ENCODE measurements at regions not wholly inside any gene's neighbourhood (a gene's known extent, or its start where the extent isn't known, plus 50 kb on each side); places are given as distances from the start of the nearest gene placed in this dataset.

DNA sequence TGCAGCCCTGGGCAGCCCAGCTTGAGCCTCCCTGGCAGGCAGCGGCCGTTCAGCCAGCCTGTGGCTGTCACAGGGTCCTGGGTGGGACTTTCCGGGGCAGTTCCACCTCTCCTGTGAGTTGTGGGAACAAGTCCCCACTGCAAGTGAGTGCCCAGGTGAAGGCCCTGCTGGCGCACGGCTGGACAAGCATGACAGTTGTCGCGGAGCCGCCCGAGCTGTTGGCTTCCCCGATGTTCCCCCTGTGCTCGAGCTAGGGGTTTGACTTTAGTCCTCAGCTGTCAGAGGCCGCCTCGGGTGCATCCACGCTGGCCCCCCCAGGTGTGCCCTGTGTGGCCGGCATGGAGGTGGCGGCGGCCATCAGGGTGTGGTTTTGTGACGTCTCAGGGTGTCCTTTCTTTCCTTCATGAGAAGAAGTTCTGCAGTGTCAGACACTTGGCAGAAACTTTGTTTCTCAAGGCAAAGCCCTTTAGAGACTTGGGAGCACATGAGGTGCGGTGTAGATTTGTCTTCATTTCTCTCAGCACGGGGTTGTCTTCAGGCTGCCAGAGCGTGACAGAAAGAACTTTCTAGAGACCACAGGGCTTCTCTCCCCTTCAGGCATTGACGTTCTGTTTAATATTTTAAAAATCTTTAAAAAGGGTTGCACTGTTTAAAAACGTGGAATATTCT is 69.4 kb upstream of the HGFAC start:
- TF ChIP-seq, protein P1, sequence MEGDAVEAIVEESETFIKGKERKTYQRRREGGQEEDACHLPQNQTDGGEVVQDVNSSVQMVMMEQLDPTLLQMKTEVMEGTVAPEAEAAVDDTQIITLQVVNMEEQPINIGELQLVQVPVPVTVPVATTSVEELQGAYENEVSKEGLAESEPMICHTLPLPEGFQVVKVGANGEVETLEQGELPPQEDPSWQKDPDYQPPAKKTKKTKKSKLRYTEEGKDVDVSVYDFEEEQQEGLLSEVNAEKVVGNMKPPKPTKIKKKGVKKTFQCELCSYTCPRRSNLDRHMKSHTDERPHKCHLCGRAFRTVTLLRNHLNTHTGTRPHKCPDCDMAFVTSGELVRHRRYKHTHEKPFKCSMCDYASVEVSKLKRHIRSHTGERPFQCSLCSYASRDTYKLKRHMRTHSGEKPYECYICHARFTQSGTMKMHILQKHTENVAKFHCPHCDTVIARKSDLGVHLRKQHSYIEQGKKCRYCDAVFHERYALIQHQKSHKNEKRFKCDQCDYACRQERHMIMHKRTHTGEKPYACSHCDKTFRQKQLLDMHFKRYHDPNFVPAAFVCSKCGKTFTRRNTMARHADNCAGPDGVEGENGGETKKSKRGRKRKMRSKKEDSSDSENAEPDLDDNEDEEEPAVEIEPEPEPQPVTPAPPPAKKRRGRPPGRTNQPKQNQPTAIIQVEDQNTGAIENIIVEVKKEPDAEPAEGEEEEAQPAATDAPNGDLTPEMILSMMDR (IDR thresholded peaks at IDR 0.05; ENCODE audit: insufficient read depth, low read depth, low read length, missing control alignments) = no peak
- no peak overlapping the region for H3K4me3 ChIP-seq (ENCODE audit: low read depth, low read length)
- peak; percentile 53 for DNase-seq (ENCODE audit: low read depth)

DNA sequence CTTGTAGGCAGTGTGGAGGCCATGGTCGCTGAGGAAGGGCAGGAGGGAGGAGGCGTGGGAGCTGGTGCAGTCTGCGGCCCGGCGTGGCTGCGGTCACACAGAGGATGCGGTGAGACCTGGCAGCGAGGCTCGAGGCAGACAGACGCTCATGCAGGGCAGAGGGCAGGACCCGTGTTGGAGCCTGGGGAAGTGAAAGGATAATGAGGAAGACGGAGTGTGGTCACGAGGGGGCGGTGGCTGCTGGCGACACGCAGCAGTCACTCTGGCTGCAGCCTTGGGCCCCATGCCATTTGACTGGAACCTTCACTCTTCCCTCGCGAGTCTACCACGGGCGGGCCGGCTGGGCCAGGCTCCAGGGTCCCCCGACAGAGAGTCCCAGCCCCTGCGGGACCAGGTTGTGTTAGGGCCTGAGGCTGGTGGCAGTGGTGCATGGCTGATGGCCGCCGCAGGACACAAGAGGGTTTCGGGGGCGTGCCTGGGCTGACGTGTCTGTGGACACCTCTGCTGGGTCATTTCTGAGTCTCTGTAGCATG is 68.8 kb upstream of the HGFAC start:
- DNase-seq (ENCODE audit: low read depth) = peak; percentile 75
- no peak overlapping the region; the same call in 1 of the 2 replicates for H3K4me3 ChIP-seq (ENCODE audit: low read depth, low read length)
- TF ChIP-seq, protein P1 (IDR thresholded peaks at IDR 0.05; ENCODE audit: insufficient read depth, low read depth, low read length, missing control alignments) = peak; percentile 4

DNA sequence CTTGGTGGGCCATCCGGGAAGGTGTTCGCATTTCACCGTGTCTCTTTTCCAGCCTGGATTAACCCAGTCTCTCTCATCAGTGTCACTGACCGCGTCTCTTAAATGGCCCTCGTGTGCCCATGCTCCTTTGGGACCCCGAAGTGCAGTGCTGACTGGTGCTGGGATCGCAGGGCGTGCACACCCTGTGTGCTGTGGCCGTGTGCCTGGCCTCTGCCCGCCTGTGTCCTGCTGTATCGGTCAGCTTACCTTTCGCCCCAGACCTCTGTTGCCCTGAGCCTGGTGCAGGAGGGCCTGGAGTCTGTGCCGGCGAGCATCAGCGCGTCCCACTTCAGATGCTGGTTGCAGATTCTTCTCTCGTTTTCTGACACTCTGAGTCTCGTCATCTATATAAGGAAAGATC is 68.3 kb upstream of the HGFAC start:
- no peak overlapping the region for H3K4me3 ChIP-seq (ENCODE audit: low read depth, low read length)
- TF ChIP-seq, protein P1 (IDR thresholded peaks at IDR 0.05; ENCODE audit: insufficient read depth, low read depth, low read length, missing control alignments) = no peak
- no peak for DNase-seq (ENCODE audit: low read depth)

DNA sequence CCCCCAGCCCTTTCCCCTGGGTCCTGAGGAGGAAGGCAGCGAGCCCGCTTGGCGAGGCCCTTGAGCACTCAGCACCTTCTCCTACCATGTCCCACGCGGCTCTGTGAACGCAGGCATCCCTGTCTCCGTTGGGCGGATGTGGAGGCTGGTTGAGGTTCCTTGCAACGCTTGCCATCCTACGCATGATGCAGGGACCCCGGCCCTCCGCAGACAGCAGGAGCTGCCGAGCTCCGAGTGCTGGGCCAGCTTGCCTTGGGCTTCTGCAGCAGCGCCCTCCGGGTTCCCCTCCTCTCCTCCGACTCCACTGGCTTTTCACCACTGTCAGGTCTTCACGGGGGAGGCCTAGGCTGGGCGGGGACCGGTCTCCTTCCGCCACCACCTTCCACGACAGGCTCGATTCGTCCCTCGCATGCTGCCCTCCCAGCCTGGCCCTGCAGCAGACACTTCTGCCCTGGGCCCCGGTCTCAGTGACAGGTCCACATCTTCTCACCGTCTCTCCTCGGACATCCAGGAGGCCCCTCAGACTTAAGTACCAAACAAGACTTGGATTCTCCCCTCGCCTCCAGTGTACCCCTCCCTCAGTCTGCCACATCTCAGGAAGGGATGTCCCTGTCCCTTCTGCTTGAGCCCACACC is 67.6 kb upstream of the HGFAC start:
- H3K4me3 ChIP-seq (ENCODE audit: low read depth, low read length) = no peak overlapping the region
- DNase-seq (ENCODE audit: low read depth) = no peak
- TF ChIP-seq, protein P1 (IDR thresholded peaks at IDR 0.05; ENCODE audit: insufficient read depth, low read depth, low read length, missing control alignments) = no peak

DNA sequence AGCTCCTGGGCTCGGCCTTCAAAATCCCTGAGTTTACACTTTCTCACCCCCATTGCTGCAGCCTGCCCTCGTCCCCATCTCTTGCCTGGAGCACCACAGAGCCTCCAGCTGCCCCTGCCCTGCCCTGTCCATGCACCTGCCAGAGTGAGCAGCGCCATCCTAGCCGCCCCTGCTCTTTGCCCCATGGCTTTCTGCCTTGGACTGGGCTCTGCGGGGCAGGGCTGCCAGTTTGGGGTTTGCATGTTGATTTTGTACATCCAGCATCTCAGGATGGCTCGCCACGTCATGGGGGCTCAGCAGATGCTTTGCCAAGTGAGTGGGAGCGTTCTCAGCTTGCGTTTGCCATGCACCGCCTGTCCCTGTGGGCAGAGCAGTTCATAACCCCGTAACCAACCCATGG is 67.1 kb upstream of the HGFAC start:
- TF ChIP-seq, protein P1 (IDR thresholded peaks at IDR 0.05; ENCODE audit: insufficient read depth, low read depth, low read length, missing control alignments) = no peak
- no peak for DNase-seq (ENCODE audit: low read depth)

DNA sequence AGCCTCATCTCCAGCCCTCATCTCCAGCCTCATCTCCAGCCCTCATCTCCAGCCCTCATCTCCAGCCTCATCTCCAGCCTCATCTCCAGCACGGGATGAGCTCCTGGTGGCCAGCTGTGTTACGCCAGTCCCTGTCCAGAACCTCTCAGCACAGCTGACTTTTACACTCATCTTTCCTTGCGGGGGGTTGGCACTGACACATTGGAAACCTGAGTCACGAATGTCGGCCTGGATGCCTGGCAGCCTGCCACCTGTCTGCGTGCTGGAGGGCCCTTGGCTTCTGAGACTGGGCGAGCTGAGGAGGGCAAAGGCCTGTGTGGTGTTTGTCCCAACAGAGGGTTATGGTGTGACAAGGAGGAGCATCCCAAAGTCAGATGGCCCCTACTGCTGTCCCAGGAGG is 66.1 kb upstream of the HGFAC start:
- no peak for DNase-seq (ENCODE audit: low read depth)
- TF ChIP-seq, protein P1 (IDR thresholded peaks at IDR 0.05; ENCODE audit: insufficient read depth, low read depth, low read length, missing control alignments) = no peak
- H3K4me3 ChIP-seq (ENCODE audit: low read depth, low read length) = no peak overlapping the region

More for the DNA sequence above, 67.1 kb upstream of the HGFAC start:
- no peak overlapping the region for H3K4me3 ChIP-seq (ENCODE audit: low read depth, low read length)

Data from GM12865 (cell line).